LNCaP clone FGC (cell line): ENCODE measurements at regions not wholly inside any gene's neighbourhood (a gene's known extent, or its start where the extent isn't known, plus 50 kb on each side); places are given as distances from the start of the nearest gene placed in this dataset.

Source experiments
- DNase-seq: peaks from one replicate; pipeline ENCODE4 v3.0.0-alpha.2; 2011; ENCODE audit warnings: low read depth
- H3K4me3 ChIP-seq: 2 replicates; pipeline ENCODE4 v1.5.1; 2011; ENCODE audit warnings: mild to moderate bottlenecking, low read depth, low read length, control low read depth
- CTCF ChIP-seq: IDR thresholded peaks from 2 replicates; pipeline ENCODE4 v1.5.1; 2012; ENCODE audit warnings: mild to moderate bottlenecking; ENCODE audit not compliant: control insufficient read depth, insufficient read depth; ENCODE audit errors: extremely low read depth

GRCh38 chr10:1932692-1933094 lies 195.4 kb upstream of the ADARB2 start:
- no peak for TF ChIP-seq CTCF
- DNase-seq, result no peak
- H3K4me3 ChIP-seq, result no peak overlapping the region

GRCh38 chr10:1928606-1929005 lies 191.3 kb upstream of the ADARB2 start:
- H3K4me3 ChIP-seq, result no peak overlapping the region
- DNase-seq, result no peak
- TF ChIP-seq CTCF, result no peak

DNA sequence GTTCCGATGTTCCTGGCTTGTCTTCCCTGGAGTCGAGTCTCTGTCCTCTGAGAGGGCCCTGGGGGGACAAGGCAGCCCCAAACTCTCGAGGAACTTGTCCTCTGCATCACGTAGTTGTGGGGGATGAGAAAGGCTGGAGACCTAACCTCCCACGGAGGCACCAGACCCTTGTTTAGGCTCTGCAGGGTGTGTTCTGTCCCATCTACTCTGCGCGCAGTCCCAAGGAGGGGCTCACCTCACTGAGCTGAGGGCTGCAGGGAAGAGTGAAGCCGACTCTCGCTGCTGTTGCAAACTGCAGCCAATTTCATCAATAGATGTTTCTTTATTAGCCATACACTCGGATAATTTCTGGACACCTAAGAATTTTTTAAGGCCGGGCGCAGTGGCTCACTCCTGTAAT lies 186.7 kb upstream of the ADARB2 start:
- no peak for TF ChIP-seq CTCF
- no peak for DNase-seq
- no peak overlapping the region for H3K4me3 ChIP-seq

DNA sequence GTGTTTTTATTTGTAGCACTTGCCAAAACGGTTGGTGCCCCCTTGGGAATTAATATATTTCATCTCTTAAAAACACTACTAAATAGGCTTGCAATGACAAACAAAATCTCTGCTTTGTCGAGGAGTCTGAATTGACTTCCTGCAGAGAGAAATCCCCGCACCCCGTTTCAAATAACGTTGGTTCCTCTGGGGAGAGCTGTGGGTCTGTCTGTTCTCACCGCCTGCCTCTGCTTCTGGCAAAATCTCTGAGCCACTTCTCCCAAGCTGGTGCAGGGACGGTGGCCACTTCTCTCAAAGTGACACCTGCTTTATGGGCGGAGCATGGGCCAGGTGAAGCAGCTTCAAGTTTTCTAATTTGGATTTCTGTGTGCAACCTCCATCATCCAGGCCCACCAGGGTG lies 186.3 kb upstream of the ADARB2 start:
- TF ChIP-seq CTCF, result no peak
- no peak for DNase-seq
- H3K4me3 ChIP-seq, result no peak overlapping the region

- TF ChIP-seq CTCF, result no peak
- H3K4me3 ChIP-seq, result no peak overlapping the region
- no peak for DNase-seq
Observed at GRCh38 chr10:1920941-1921340, 183.6 kb upstream of the ADARB2 start.

DNA sequence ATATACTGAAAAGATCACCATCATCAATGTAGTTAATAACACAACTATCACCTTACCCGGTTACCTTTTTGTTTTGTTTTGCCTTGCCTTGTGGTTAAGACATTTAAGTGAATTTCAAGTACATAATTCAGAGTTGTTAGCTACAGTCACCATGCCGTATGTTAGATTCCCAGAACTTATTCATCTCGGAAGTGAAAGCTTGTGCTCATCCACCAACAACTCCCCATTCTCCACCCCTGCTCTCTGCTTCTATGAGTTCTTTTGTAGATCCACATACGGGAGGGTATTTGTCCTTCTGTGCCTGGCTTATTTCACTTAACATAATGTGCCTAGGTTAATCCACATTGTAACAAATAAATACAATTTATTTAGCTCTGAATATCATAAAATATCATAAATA lies 182.8 kb upstream of the ADARB2 start:
- no peak for TF ChIP-seq CTCF
- DNase-seq, result no peak
- no peak overlapping the region for H3K4me3 ChIP-seq

DNA sequence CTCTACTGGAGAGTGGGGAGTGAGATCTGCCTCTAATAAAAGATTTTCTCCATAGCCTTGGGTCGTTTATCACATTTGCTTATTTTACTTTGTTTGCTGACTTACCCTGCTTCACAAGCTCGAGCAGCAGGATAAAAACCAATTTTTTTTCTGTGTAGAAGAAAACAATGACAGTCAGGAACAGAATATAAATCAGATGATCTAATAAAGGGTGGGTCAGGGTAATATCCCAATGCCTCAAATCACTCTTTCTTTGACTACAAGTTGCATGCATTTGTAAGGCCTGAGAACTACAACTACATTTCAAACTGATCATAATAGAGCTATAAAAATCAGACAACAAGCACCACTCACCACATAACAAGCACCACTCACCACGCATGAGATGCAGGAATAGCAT lies 174.4 kb upstream of the ADARB2 start:
- no peak for DNase-seq
- no peak overlapping the region for H3K4me3 ChIP-seq
- no peak for TF ChIP-seq CTCF
